Right lobe of liver (tissue), 4 donors: ENCODE measurements at regions not wholly inside any gene's neighbourhood (a gene's known extent, or its start where the extent isn't known, plus 50 kb on each side); places are given as distances from the start of the nearest gene placed in this dataset.
"Not testable (repeated sequence)": the region's sequence is repeated elsewhere in the genome, so short reads cannot be mapped to it uniquely, and the experiment has no call there.

Experiments
- POLR2A ChIP-seq: fragments of 450-650 bp; IDR thresholded peaks from one replicate; pipeline ENCODE4 v1.6.1; 2017; ENCODE audit warnings: antibody characterized with exemption, mild to moderate bottlenecking
- TF ChIP-seq, protein P1 (sequence below), 4 donors: fragments of 200-600 bp in 3 of 4; fragments of 450-650 bp in 1 of 4; IDR thresholded peaks; one replicate each; pipeline versions ENCODE4 v1.5.1 to v1.8.0; 2016 to 2022; ENCODE audit warnings: antibody characterized with exemption in 4 of 4, mild to moderate bottlenecking in 2 of 4
- donor health status: DM: no; HTN: no; CAD: no.
- donor health status: DM: no; HTN: no; CAD: no.
- donor health status: DM: no; HTN: yes; CAD: no.

DNA sequence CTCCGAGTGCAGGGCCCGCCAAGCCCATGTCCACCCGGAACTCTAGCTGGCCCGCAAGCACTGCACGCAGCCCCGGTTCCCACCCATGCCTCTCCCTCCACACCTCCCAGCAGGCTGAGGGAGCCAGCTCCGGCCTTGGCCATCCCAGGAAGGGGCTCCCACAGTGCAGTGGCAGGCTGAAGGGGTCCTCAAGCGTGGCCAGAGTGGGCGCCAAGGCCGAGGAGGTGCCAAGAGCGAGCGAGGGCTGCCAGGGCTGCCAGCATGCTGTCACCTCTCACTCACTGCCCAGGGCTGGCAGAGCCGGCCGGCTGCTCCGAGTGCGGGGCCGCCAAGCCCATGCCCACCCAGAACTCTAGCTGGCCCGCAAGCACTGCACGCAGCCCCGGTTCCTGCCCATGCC is 75.5 kb upstream of the TBC1D5 start:
- TF ChIP-seq, protein P1, sequence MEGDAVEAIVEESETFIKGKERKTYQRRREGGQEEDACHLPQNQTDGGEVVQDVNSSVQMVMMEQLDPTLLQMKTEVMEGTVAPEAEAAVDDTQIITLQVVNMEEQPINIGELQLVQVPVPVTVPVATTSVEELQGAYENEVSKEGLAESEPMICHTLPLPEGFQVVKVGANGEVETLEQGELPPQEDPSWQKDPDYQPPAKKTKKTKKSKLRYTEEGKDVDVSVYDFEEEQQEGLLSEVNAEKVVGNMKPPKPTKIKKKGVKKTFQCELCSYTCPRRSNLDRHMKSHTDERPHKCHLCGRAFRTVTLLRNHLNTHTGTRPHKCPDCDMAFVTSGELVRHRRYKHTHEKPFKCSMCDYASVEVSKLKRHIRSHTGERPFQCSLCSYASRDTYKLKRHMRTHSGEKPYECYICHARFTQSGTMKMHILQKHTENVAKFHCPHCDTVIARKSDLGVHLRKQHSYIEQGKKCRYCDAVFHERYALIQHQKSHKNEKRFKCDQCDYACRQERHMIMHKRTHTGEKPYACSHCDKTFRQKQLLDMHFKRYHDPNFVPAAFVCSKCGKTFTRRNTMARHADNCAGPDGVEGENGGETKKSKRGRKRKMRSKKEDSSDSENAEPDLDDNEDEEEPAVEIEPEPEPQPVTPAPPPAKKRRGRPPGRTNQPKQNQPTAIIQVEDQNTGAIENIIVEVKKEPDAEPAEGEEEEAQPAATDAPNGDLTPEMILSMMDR (IDR thresholded peaks at IDR 0.05), result not testable (repeated sequence)
- not testable (repeated sequence) for TF ChIP-seq POLR2A
